HAP-1 (cell line): ENCODE measurements at regions not wholly inside any gene's neighbourhood (a gene's known extent, or its start where the extent isn't known, plus 50 kb on each side); places are given as distances from the start of the nearest gene placed in this dataset.

Experiments
- DNase-seq, 2 experiments: peaks; one replicate each; pipeline ENCODE4 v3.0.0-alpha.2; 2016 to 2020; ENCODE audit warnings: low spot score in 2 of 2
- H3K27me3 ChIP-seq: fragments of 250-450 bp; sonication (Bioruptor Pico); 2 replicates; pipeline ENCODE4 v1.5.1; 2020; ENCODE audit warnings: low read depth, mild to moderate bottlenecking, moderate library complexity
- H3K36me3 ChIP-seq: fragments of 250-450 bp; sonication (Bioruptor Pico); replicated peaks from 2 replicates; pipeline ENCODE4 v1.5.1; 2020; ENCODE audit warnings: mild to moderate bottlenecking
- H3K4me1 ChIP-seq: fragments of 250-450 bp; sonication (Bioruptor Pico); 2 replicates; pipeline ENCODE4 v1.5.1; 2020; ENCODE audit warnings: mild to moderate bottlenecking
- H3K4me3 ChIP-seq: fragments of 250-450 bp; sonication (Bioruptor Pico); 2 replicates; pipeline ENCODE4 v1.5.1; 2020; ENCODE audit warnings: mild to moderate bottlenecking, moderate library complexity
- H3K9me3 ChIP-seq: fragments of 250-450 bp; sonication (Bioruptor Pico); 2 replicates; pipeline ENCODE4 v1.5.1; 2020; ENCODE audit warnings: mild to moderate bottlenecking, moderate library complexity
- in situ Hi-C: fragments of 300-500 bp; cut with MboI; formaldehyde crosslinking; loops from 3 replicates; pipeline ENCODE4 v1.14.3; 2020; ENCODE audit warnings: low sequenced_read_pairs, inconsistent platforms, mixed read lengths

GRCh38 chr4:55733932-55734331 is 85.7 kb upstream of the EXOC1L start:
- in situ Hi-C loops: loop anchor here (25.0 kb wide), 1 partner anchor 272 kb away; no protein-coding TSS in a partner anchor
- peak in 1 of 2 experiments; percentile 24 for DNase-seq
- H3K9me3 ChIP-seq: no peaks in the 10 kb centered on the region
- H3K4me3 ChIP-seq: no peak overlapping the region
- H3K27me3 ChIP-seq: no peaks in the 10 kb centered on the region; the same call in 1 of the 2 replicates
- no peaks in the 10 kb centered on the region for H3K36me3 ChIP-seq
- H3K4me1 ChIP-seq: no peaks in the 10 kb centered on the region

DNA sequence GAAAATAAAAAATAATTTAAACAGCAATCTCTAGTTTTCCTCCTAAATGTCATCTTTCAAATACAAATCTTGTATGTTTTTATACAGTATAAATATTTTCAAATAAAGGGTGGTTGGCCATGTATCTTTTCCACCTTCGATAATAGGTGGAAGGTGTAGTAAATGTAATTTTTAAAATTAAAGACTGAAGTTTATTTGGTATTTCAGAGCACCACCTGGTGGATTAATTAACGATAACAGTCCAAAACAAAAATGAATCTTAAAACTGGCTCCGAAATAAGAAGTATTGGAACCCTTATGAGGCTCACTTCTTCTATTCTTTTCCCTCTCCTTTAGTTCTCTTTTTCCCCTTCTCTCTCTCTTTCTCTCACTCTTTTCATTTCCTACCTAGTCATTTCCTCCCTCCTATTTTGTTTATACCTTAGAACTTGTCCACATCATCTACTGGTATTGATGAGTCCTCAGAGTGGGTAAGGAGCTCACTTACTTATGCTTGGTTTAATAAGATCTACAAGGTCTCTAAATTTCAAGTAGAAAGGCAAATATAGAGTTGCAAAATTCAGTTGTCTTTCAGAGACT is 82.9 kb upstream of the EXOC1L start:
- no peaks in the 10 kb centered on the region for H3K9me3 ChIP-seq
- DNase-seq: peak in 1 of 2 experiments; percentile 16
- no peak overlapping the region for H3K4me3 ChIP-seq
- peaks cover 2% of the 10 kb centered on the region; the same call in 1 of the 2 replicates for H3K4me1 ChIP-seq
- H3K36me3 ChIP-seq: no peaks in the 10 kb centered on the region
- peaks cover 7% of the 10 kb centered on the region; the same call in 1 of the 2 replicates for H3K27me3 ChIP-seq
- in situ Hi-C loops: loop anchor here (25.0 kb wide), 1 partner anchor 274 kb away; no protein-coding TSS in a partner anchor

- Histone ChIP-seq H3K36me3 (no peaks in the 10 kb centered on the region), H3K4me3 (no peak overlapping the region), H3K9me3 (no peaks in the 10 kb centered on the region), H3K27me3 (peaks cover 9% of the 10 kb centered on the region; the same call in 1 of the 2 replicates), H3K4me1 (peaks cover 2% of the 10 kb centered on the region; the same call in 1 of the 2 replicates)
- DNase-seq: peak in 1 of 2 experiments; percentile 14
- in situ Hi-C loops: loop anchor here (25.0 kb wide), 1 partner anchor 280 kb away; no protein-coding TSS in a partner anchor
Measured at GRCh38 chr4:55742655-55743202, 76.9 kb upstream of the EXOC1L start.

DNA sequence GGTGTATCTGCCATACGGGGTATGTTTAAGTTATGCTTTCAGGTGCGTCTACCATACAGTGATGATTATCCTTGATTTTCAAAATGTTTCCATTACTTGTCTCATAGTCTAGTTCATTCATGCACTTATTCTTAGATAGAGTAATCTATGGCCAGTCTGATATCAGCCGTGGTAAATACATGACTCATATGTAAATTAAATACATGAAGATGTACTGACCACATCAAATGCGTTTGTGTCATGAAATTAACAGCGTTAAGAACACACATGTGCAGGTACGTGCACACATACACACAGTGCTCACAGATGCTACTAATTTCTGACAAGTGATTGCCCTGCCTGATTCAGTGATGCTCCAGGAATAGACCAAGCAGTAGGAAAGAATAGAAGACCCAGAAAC is 75.2 kb upstream of the EXOC1L start:
- Histone ChIP-seq H3K4me1 (peaks cover under 1% of the 10 kb centered on the region; the same call in 1 of the 2 replicates), H3K4me3 (no peak overlapping the region), H3K36me3 (no peaks in the 10 kb centered on the region), H3K27me3 (peaks cover 9% of the 10 kb centered on the region; the same call in 1 of the 2 replicates), H3K9me3 (no peaks in the 10 kb centered on the region)
- in situ Hi-C loops: loop anchor here (25.0 kb wide), 1 partner anchor 282 kb away; no protein-coding TSS in a partner anchor
- DNase-seq: no peak

DNA sequence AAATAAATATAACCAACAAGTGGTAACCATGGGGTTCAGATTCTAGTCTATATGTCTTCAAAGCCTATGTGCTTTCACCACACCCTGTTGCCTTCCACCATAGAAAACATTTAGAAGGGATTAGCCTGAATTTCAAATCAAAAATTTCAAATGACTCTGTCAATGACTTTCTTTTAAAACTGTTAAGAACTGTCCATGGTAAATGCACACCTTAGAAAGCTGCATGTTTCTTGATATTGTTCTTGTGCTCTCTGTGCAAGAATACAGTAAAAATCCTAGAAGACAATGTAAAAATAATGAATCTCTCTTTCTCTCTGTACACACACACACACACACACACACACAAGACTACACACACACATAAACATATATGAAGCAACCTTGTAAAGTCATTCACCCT is 74.6 kb upstream of the EXOC1L start:
- H3K9me3 ChIP-seq: no peaks in the 10 kb centered on the region
- no peaks in the 10 kb centered on the region for H3K36me3 ChIP-seq
- DNase-seq: no peak
- peaks cover 6% of the 10 kb centered on the region; the same call in 1 of the 2 replicates for H3K27me3 ChIP-seq
- H3K4me3 ChIP-seq: no peak overlapping the region
- in situ Hi-C loops: loop anchor here (25.0 kb wide), 1 partner anchor 283 kb away; no protein-coding TSS in a partner anchor
- H3K4me1 ChIP-seq: no peaks in the 10 kb centered on the region

GRCh38 chr4:55747793-55748192 is 71.8 kb upstream of the EXOC1L start:
- no peak for DNase-seq
- Histone ChIP-seq H3K4me1 (no peaks in the 10 kb centered on the region), H3K4me3 (no peak overlapping the region), H3K9me3 (no peaks in the 10 kb centered on the region), H3K36me3 (no peaks in the 10 kb centered on the region), H3K27me3 (no peaks in the 10 kb centered on the region; the same call in 1 of the 2 replicates)
- in situ Hi-C loops: loop anchor here (25.0 kb wide), 1 partner anchor 285 kb away; no protein-coding TSS in a partner anchor

DNA sequence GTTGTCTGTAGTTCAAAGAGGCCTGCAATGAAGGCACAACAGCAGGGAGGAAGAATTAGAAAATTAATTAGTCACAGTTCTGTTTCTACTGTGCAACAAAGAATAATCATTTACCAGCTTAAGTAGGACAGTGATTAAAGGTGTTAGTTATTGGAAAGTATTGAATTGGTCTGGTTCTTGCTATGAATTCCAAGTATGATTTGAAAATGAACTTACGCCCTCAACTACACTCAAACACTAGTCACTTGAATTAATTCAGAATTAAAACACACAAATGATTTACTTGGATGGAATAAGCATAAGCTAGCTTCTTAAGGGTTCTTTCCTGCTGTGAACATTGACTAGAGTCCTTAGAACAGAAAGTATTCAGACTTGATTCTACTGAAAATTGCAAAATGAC is 69.9 kb upstream of the EXOC1L start:
- no peaks in the 10 kb centered on the region; the same call in 1 of the 2 replicates for H3K27me3 ChIP-seq
- no peak overlapping the region for H3K4me3 ChIP-seq
- no peaks in the 10 kb centered on the region for H3K4me1 ChIP-seq
- no peaks in the 10 kb centered on the region for H3K36me3 ChIP-seq
- no peak for DNase-seq
- in situ Hi-C loops: loop anchor here (25.0 kb wide), 1 partner anchor 287 kb away; no protein-coding TSS in a partner anchor
- no peaks in the 10 kb centered on the region for H3K9me3 ChIP-seq

DNA sequence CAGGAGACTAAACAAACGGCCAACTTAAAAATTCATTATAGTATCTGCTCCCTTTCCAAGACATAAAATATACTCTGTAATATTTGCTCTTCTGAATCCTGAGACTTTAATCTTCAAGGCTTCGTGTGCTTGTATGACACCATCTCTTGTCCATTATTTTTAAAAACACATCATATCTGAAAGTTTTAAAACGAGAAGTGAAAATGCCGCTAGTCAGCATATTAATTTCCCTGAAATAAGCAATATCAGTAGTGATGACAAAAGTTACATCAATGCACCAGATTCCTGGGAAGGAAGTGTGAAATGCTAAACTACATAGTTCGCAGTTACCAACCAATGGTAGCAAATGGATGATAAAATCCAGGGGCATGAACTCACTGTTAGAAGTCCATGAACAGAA is 66.8 kb upstream of the EXOC1L start:
- H3K27me3 ChIP-seq: no peaks in the 10 kb centered on the region; the same call in 1 of the 2 replicates
- no peaks in the 10 kb centered on the region for H3K9me3 ChIP-seq
- no peak for DNase-seq
- H3K4me1 ChIP-seq: no peaks in the 10 kb centered on the region
- in situ Hi-C loops: no loop called here
- no peak overlapping the region for H3K4me3 ChIP-seq
- no peaks in the 10 kb centered on the region for H3K36me3 ChIP-seq

GRCh38 chr4:55753856-55754255 is 65.7 kb upstream of the EXOC1L start:
- Histone ChIP-seq H3K27me3 (no peaks in the 10 kb centered on the region; the same call in 1 of the 2 replicates), H3K36me3 (no peaks in the 10 kb centered on the region), H3K4me3 (no peak overlapping the region), H3K9me3 (no peaks in the 10 kb centered on the region), H3K4me1 (no peaks in the 10 kb centered on the region)
- in situ Hi-C loops: no loop called here
- DNase-seq: no peak

DNA sequence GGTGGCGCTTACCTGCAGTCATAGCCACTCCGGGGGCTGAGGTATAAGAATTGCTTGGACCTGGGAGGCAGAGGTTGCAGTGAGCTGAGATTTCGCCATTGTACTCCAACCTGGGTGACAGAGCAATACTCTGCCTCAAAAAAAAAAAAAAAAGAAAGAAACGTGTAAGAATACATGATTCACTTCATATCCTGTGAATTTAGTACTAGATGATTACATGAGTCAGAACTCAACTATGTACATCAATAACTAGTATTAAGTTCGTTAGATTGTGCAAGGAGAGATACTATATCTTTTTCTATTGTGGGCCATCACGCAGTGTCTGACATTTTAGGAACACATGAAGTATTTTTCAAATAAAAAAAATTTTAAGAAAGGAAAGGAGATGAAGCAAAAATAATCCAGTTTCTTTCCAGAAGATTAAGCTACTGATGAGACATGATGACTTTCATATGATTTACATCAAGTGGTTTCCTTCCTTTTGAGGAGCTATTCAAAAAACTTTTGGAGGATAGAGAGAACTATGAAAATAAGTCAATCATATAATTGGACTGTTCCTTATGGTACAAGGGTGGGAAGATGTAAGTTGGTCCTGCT is 64.7 kb upstream of the EXOC1L start:
- Histone ChIP-seq H3K27me3 (no peaks in the 10 kb centered on the region; the same call in 1 of the 2 replicates), H3K9me3 (no peaks in the 10 kb centered on the region), H3K4me1 (no peaks in the 10 kb centered on the region), H3K36me3 (no peaks in the 10 kb centered on the region), H3K4me3 (no peak overlapping the region)
- in situ Hi-C loops: no loop called here
- no peak for DNase-seq

GRCh38 chr4:55756208-55756607 is 63.4 kb upstream of the EXOC1L start:
- Histone ChIP-seq H3K9me3 (no peaks in the 10 kb centered on the region), H3K4me3 (no peak overlapping the region), H3K27me3 (no peaks in the 10 kb centered on the region; the same call in 1 of the 2 replicates), H3K36me3 (no peaks in the 10 kb centered on the region), H3K4me1 (no peaks in the 10 kb centered on the region)
- in situ Hi-C loops: no loop called here
- DNase-seq: no peak

DNA sequence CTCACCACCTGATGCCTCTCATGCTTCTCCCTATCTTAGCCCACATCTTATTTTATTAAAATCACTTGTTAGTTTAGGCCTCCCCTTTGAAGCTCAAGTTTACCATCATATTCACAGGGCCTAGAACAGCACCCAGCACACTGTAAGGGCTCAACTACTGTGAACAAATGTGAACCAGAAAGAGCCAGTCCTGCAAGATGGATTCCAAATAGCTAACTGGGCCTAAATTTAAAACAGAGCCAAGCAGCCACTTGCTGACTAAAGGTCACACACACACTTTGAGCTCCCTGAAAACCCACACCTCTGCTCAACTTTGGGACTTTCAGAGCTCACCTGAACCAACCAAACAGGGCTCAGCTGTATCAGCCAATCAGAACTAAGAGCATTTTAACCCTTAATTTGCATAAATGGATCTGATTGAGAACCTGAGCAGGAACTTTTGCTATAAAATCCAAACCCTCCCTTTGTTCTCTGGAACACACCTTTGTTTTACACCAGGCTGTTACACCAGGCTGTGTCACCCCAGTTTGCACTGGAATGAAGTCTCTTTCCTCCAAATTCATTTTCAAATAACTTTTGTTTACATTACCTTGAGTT is 62.1 kb upstream of the EXOC1L start:
- Histone ChIP-seq H3K27me3 (no peaks in the 10 kb centered on the region), H3K4me3 (no peak overlapping the region), H3K36me3 (no peaks in the 10 kb centered on the region), H3K4me1 (no peaks in the 10 kb centered on the region; the same call in 1 of the 2 replicates), H3K9me3 (no peaks in the 10 kb centered on the region)
- in situ Hi-C loops: no loop called here
- no peak for DNase-seq

GRCh38 chr4:55758066-55758465 is 61.5 kb upstream of the EXOC1L start:
- no peaks in the 10 kb centered on the region; the same call in 1 of the 2 replicates for H3K4me1 ChIP-seq
- no peaks in the 10 kb centered on the region for H3K9me3 ChIP-seq
- H3K27me3 ChIP-seq: no peaks in the 10 kb centered on the region
- H3K4me3 ChIP-seq: no peak overlapping the region
- in situ Hi-C loops: no loop called here
- no peaks in the 10 kb centered on the region for H3K36me3 ChIP-seq
- no peak for DNase-seq
